IPS-NIHi7 (cell line): ENCODE measurements at regions not wholly inside any gene's neighbourhood (a gene's known extent, or its start where the extent isn't known, plus 50 kb on each side); places are given as distances from the start of the nearest gene placed in this dataset.
"Not testable (repeated sequence)": the region's sequence is repeated elsewhere in the genome, so short reads cannot be mapped to it uniquely, and the experiment has no call there.

ENCODE experiments used
- DNase-seq: peaks from one replicate; pipeline ENCODE4 v3.0.0; 2012; ENCODE audit warnings: mixed read lengths; ENCODE audit errors: extremely low spot score

- no peak for DNase-seq
These were observed 133.0 kb upstream of the TRPC4 start for GRCh38 chr13:38002606-38003005.

- no peak for DNase-seq
These were observed 128.1 kb upstream of the TRPC4 start for GRCh38 chr13:37997641-37998040.

- peak; percentile 13 for DNase-seq
These were observed 125.5 kb upstream of the TRPC4 start for GRCh38 chr13:37995092-37995491.

- DNase-seq, result no peak
These were observed 117.2 kb upstream of the TRPC4 start for GRCh38 chr13:37986811-37987210.

GRCh38 chr13:37985281-37985680, 115.7 kb upstream of the TRPC4 start:
- DNase-seq, result no peak

- peak; percentile 15 for DNase-seq
These were observed 114.8 kb upstream of the TRPC4 start for GRCh38 chr13:37984357-37984756.

- no peak for DNase-seq
These were observed 112.4 kb upstream of the TRPC4 start for GRCh38 chr13:37981932-37982331.

GRCh38 chr13:37978680-37979079, 109.1 kb upstream of the TRPC4 start:
- DNase-seq, result no peak

- no peak for DNase-seq
These were observed 99.0 kb upstream of the TRPC4 start for GRCh38 chr13:37968555-37968954.

- DNase-seq, result no peak
These were observed 96.7 kb upstream of the TRPC4 start for GRCh38 chr13:37966266-37966665.

- peak; percentile 10 for DNase-seq
These were observed 90.9 kb upstream of the TRPC4 start for GRCh38 chr13:37960427-37960826.

GRCh38 chr13:37959284-37959683, 89.7 kb upstream of the TRPC4 start:
- no peak for DNase-seq

GRCh38 chr13:37956536-37956935, 87.0 kb upstream of the TRPC4 start:
- DNase-seq, result no peak

GRCh38 chr13:37954597-37954996, 85.0 kb upstream of the TRPC4 start:
- DNase-seq, result not testable (repeated sequence)

GRCh38 chr13:37954191-37954590, 84.6 kb upstream of the TRPC4 start:
- DNase-seq, result no peak

- DNase-seq, result no peak
These were observed 84.1 kb upstream of the TRPC4 start for GRCh38 chr13:37953696-37954095.

- no peak for DNase-seq
These were observed 80.4 kb upstream of the TRPC4 start for GRCh38 chr13:37950016-37950415.

GRCh38 chr13:37947419-37948140, 78.0 kb upstream of the TRPC4 start:
- no peak for DNase-seq

- DNase-seq, result no peak
These were observed 76.3 kb upstream of the TRPC4 start for GRCh38 chr13:37945651-37946575.

GRCh38 chr13:37944869-37945442, 75.4 kb upstream of the TRPC4 start:
- DNase-seq, result no peak

- DNase-seq, result no peak
These were observed 74.7 kb upstream of the TRPC4 start for GRCh38 chr13:37944081-37944868.

- DNase-seq, result no peak
These were observed 73.4 kb upstream of the TRPC4 start for GRCh38 chr13:37942929-37943328.
